ENCODE measurements at regions not wholly inside any gene's neighbourhood (a gene's known extent, or its start where the extent isn't known, plus 50 kb on each side); places are given as distances from the start of the nearest gene placed in this dataset.
"Not testable (repeated sequence)": the region's sequence is repeated elsewhere in the genome, so short reads cannot be mapped to it uniquely, and the experiment has no call there.

DNA sequence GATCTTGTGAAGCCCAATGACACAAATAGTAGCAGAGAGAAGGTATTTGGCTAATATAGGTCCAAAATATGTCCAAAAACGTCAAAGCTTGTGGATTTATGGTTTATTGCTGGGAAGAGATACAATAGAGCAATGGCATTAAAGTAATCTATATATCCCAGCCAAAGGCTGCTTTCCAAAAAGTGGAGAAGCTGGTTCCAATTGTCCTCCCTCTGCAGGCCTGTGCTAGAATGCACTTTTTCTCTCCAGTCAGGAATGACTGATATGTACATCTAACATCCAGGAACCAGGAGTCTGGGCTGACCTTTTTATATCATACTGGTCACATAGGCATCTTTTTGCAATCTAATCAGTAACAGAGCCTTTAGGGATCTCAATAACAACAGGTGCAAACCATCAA lies 167.1 kb upstream of the FAM3C start:
- no peak for DNase-seq (ENCODE audit: low read depth in 2 of 2)

DNA sequence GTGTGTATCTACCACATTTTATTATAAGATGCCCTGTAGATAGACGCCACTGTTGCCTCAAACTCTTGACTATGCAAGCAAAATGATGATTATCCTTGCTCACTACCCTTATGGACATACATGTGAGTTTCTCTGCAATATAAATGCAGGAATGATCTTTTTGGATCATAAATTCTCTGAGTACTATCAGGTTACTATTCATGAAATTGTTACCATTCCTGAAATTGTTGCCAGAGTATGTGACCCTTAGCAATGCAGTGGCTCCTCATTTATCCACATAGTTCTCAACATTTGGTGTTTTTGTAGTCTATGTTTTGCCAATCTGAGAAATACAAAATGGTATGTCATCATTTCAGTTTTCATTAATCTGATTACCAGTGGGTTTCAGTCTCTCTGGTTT lies 166.2 kb upstream of the FAM3C start:
- DNase-seq (ENCODE audit: low read depth in 2 of 2), result no peak

- no peak for DNase-seq (ENCODE audit: low read depth in 2 of 2)
Measured at GRCh38 chr7:121561717-121562116, 165.6 kb upstream of the FAM3C start.

DNA sequence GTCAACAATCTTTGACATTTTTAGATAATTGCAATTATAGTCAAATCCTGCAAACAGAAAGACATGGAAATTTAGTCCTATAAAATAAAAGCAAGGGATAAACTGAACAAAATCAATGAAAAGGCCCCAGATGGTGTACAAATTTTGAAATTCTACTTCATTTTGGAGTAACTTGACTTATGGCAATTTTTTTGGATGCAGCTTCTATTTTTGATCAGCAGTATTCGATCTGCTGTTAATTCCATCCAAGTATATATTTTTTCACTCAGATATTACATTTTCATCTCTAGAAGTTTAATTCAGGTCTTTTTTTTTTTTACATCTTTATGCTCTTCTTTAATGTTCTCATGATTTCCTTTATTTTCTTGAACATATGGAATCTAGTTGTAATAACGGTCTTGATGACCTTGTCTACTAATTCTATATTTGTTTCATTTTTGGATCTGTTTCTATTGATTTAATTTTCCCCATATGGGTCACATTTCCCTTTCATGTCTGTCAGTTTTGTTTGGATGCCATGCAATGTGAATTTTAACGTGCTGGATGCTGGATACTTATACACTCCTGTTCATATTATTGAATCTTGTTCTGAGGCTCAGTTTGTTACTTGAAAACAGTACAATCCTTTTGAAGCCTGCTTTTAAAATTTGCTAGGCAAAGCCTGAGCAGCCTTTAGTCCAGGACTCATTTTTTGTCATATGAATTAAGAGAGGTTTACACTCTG lies 164.3 kb upstream of the FAM3C start:
- no peak for DNase-seq (ENCODE audit: low read depth in 2 of 2)

DNA sequence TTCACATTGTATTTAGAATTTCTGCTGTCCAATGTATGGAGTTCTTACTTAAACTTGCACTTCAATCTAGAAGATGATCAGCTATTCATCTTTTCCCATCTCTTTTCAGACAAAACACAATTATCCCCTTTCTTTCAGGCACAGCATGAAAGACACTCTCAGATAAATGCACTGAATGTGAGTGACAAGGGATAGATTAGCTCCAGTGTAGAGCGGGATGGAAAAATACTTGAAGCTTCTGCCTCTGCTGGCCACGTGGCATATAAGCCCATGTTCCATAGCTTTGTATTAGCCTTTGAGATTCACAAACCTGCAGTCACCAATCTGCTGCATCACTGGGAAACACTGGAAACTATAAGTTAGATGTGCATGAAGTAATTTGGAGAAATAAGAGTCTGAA lies 162.2 kb upstream of the FAM3C start:
- no peak for DNase-seq (ENCODE audit: low read depth in 2 of 2)

- DNase-seq (ENCODE audit: low read depth in 2 of 2), result no peak
Measured at GRCh38 chr7:121557034-121557892, 161.2 kb upstream of the FAM3C start.

DNA sequence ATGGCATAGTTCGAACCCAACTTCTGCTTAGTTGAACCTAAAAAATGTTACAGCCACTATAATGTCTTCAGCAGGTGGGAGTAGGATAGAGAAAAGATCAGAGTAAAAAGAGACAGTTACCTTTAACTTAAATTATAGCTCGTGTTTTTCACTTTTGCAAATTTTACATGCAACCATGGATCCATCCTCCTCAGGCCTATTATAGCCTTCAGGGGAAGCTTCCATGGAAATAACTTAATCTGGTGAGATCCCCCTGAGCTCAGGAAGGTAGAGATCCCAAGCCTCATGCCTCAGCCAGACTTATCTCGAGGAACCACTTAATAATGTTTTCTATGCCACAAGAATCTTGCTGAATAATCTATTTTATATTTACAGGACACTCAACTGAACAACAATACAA lies 159.4 kb upstream of the FAM3C start:
- no peak for DNase-seq (ENCODE audit: low read depth in 2 of 2)

DNA sequence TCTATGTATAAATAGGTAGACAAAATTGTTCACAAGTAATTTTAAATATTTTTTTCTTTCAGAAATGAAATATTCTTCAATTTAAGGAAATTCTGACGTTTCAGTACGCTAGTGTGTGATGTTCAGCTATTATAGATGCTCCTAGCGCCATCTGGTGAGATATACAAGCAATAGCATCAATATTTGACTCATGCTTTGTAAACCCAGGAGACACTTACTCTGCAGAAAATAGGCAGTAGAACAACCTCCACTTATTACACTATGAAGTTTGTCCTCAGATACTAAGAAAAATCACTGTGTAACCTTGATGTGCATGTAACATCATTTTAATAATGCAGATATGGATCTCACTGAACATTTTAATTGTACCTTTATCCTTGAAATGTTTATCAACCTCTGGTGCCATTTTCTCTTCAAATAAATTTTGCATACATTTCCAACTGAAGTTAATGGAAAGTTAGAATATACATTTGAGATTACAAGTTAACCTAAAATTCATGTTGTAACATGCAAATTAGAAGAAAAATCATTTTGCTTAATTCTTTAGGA lies 151.5 kb upstream of the FAM3C start:
- DNase-seq (ENCODE audit: low read depth in 2 of 2), result no peak

DNA sequence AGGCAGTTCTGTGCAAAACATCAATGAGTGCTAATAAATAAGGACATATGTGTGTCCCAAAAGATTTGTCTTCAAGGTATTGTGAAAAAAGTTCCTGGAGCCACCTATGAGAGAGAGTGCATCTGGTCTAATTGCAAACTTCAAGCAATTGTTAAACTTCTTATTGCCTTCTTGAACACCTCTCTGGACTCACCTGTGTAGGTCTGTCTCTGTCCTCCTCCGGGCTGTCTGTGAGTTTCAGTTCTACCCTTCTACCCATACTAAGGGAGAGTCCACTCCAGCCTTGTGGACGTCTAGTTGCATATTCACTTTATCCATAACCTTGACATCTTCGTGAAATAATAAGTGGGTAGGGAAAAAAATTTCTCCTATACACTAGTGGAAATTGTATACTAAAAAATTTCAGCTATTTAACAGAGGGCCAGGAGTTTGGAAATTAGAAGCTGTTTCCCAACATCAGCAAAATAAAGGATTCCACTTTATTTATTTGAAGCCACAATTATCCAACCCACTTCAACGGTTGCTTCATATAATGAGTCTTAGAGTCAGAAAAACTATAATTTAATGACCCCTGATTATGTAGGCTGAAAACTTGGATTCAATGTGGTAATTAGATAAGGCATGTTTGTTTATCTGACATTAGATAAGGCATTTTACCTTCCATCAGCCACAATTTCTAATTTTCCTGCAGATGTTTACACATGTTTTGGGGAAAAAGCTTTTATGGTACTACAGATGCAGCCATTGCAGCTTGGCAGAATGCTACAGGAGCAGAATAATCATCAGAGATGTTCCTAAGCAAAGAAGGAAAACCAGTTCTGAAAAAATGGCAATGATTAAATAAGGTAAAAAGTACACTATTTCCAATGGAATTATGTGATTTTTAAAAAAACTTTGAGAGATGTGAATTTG lies 150.8 kb upstream of the FAM3C start:
- no peak for DNase-seq (ENCODE audit: low read depth in 2 of 2)

DNA sequence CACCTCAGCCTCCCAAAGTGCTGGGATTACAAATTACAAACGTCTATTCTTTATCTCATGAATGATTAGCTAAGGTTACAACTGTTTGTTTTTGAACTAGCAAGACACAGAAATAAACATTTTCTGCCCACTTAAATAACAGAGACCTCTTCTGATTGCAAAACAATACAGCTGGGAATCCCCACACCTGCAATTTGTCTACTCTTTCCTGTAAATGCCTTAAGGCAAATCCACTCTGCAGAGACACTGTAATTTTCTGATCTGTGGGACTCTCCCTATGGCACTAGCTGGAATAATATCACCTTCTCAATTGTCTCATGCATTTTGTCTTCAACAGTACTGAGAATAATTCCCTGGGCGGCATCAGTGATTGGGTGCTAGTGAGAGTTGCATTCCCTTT lies 149.3 kb upstream of the FAM3C start:
- no peak for DNase-seq (ENCODE audit: low read depth in 2 of 2)

DNA sequence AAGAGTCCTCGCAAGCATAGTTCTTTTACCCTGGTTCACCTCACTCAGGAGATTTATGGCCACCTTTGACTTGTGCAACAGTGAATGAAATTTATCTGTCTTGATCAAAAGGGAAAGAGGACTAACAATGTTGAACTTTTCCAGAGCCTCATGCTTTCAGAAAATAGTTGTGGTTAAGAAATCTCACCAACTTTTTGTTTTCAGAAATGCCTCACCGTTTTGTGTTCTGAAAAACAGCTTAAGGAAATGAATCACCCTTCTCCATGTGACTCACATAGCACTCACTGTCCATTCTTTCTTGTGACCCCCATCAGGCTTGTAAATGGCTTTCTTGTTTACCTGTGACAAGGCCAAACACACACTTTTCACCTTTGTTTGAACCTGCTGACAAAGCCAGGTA lies 148.6 kb upstream of the FAM3C start:
- DNase-seq (ENCODE audit: low read depth in 2 of 2), result no peak

DNA sequence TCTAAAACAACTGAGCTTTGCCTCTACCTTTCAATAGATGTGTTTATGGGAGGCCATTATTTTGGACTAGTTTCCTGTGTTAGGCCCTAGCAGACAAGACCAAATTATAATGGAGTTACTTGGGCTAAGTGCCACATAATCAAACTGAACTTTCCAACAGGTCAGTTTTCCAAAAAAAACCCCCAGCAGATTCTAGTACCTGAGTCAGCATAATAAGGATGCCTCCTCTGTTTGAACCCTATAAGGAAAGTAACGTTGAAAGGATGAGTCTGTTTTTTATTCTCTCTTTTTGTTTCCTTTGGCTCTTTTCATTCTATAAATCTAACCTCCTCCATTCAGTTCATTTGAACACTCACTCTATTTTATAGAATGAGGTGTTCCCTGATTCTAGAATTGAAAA lies 148.1 kb upstream of the FAM3C start:
- DNase-seq (ENCODE audit: low read depth in 2 of 2), result no peak

- no peak for DNase-seq (ENCODE audit: low read depth in 2 of 2)
Measured at GRCh38 chr7:121541457-121541856, 145.3 kb upstream of the FAM3C start.

DNA sequence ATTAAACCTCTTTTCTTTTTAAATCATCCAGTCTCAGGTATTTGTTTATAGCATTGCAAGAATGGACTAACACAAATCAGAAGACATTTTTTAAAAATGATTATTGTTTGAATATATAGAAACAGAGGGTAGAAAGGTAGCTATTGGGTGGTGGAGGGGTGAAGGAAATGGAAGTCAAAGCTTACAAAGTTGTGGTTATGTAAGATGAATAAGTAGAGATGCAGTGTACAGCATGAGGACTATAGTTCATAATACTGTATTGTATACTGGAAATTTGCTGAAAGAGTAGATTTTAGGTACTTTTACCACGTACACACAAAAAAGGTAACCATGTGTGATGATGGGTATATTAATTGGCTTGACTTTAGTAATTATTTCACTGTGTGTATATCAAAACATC lies 144.0 kb upstream of the FAM3C start:
- DNase-seq (ENCODE audit: low read depth in 2 of 2), result no peak

- no peak for DNase-seq (ENCODE audit: low read depth in 2 of 2)
Measured at GRCh38 chr7:121537031-121537430, 140.9 kb upstream of the FAM3C start.

DNA sequence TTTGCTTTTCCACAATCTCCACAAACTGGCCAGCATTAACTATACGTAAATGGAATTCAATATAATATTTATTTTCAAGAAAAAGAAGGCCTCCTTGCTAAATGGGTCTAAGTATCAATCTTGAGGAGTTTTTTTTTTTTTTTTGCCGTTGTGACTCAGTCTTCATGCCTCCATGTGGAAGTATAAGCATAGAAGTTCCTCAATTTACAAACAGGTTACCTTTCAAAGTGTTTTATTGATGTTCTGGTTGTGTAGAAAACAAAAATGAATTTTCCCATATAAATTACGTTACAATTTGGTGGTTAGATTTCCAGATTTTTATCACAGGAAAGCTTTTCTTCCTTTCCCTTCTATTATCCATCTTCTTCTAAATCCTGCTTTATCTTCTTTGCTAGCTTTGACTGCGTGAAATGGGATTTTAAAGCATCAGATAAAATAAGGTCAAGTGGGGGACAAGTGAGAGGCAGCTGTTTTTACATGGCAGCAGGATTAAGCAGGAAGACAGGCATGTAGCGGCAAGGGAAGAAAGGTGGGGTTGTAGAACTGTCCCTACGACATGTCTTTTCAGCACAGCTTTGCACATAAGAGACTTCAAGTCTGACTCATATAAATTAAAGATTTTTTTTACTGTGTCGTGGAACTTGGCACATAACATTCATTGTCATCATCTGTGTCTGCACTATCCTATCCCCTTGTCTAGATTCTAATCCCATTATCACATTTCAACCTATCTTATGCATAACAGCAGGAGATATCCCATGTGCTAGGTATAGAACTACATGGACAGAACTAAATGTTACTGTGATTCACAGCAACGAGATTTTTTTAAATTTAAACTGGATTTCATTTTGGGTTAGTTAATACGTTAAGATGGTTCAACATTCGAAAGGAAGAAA lies 135.3 kb upstream of the FAM3C start:
- no peak for DNase-seq (ENCODE audit: low read depth in 2 of 2)

DNA sequence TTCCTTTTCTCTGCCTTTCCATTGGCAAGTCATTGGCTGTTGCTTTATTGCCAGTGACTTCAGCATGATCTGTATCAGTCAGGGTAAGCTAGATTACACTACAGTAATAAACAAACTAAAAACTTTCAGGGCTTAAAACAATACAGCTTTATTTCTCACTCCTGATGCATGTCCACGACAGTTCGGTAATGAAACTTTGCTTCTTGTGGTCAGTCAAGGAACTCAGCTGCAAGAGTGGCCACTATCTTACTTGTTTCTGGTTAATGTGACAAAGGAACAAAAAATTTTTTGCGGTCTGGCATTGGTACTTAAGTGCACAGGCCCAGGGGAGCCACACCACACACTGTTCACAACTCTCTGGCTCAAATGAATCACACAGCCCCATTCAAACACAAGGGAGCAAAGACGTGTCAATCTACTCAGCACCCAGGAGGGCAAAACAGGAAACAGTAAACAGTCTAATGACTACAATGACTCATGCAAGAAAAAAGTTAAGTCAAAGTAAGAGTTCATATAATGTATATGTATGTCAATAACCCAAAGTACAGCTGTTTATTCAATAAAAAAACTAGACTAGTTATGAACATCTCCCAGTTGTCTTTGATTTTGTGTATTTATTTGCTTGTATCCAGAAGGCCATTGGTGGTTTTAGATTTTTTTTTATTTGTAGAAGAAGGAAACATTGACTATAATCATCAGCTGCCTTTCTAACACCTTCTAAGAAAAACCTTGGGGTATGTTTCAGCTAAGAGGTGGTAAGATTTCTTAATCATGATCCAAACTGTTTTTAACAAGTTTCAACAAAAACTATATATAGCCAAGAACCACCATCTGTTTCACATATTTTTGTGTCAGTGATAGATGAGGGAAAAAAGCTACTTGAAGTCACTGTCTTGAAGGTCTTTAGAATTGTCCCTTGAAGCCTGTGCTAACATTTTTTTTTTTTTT lies 134.4 kb upstream of the FAM3C start:
- DNase-seq (ENCODE audit: low read depth in 2 of 2), result peak; percentile 20 to 31

DNA sequence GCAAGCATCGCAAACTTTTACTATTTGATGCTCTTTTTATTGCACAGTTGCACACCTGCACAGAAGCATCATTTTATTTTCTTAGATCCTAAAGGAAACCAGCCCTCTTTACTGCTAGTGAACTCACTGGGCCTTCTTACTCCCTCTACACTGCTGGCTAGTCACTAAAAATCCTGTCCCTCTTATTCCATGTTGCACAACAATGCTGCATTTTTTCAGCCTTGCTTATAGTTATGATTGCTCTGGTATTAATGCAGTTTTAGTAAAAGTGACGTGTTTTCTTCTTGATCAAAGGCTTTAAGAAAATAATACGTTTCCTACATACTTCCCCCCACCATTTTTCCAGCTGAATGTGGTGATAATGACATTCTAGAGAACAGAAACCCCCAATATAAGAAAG lies 132.9 kb upstream of the FAM3C start:
- no peak for DNase-seq (ENCODE audit: low read depth in 2 of 2)

GRCh38 chr7:121526210-121526609 lies 130.1 kb upstream of the FAM3C start:
- DNase-seq (ENCODE audit: low read depth in 2 of 2), result not testable (repeated sequence)
